ENCODE measurements at regions not wholly inside any gene's neighbourhood (a gene's known extent, or its start where the extent isn't known, plus 50 kb on each side); places are given as distances from the start of the nearest gene placed in this dataset.

- no peak overlapping the region for H3K4me3 ChIP-seq (ENCODE audit: low read depth, low read length)
- no peak for TF ChIP-seq CTCF (conservative IDR thresholded peaks at IDR 0.05; ENCODE audit: low read depth, low read length)
- no peak for DNase-seq (ENCODE audit: low read depth)
Observed at GRCh38 chr15:36005542-36005941, 459.6 kb upstream of the DPH6 start.

GRCh38 chr15:36007699-36008098 lies 461.7 kb upstream of the DPH6 start:
- no peak for TF ChIP-seq CTCF (conservative IDR thresholded peaks at IDR 0.05; ENCODE audit: low read depth, low read length)
- H3K4me3 ChIP-seq (ENCODE audit: low read depth, low read length): no peak overlapping the region
- DNase-seq (ENCODE audit: low read depth): no peak

- no peak for DNase-seq (ENCODE audit: low read depth)
- no peak overlapping the region for H3K4me3 ChIP-seq (ENCODE audit: low read depth, low read length)
- no peak for TF ChIP-seq CTCF (conservative IDR thresholded peaks at IDR 0.05; ENCODE audit: low read depth, low read length)
Observed at GRCh38 chr15:36008719-36009118, 462.8 kb upstream of the DPH6 start.

GRCh38 chr15:36024031-36024688 lies 478.2 kb upstream of the DPH6 start:
- no peak for DNase-seq (ENCODE audit: low read depth)
- H3K4me3 ChIP-seq (ENCODE audit: low read depth, low read length): no peak overlapping the region
- no peak for TF ChIP-seq CTCF (conservative IDR thresholded peaks at IDR 0.05; ENCODE audit: low read depth, low read length)

- DNase-seq (ENCODE audit: low read depth): no peak
- H3K4me3 ChIP-seq (ENCODE audit: low read depth, low read length): no peak overlapping the region
- no peak for TF ChIP-seq CTCF (conservative IDR thresholded peaks at IDR 0.05; ENCODE audit: low read depth, low read length)
Observed at GRCh38 chr15:36026627-36027283, 480.8 kb upstream of the DPH6 start.

GRCh38 chr15:36029606-36030210 lies 483.7 kb upstream of the DPH6 start:
- TF ChIP-seq CTCF (conservative IDR thresholded peaks at IDR 0.05; ENCODE audit: low read depth, low read length): no peak
- H3K4me3 ChIP-seq (ENCODE audit: low read depth, low read length): no peak overlapping the region
- DNase-seq (ENCODE audit: low read depth): no peak

Data from epithelial cell of proximal tubule (primary cell).